KOPT-K1 (cell line): ENCODE measurements at regions not wholly inside any gene's neighbourhood (a gene's known extent, or its start where the extent isn't known, plus 50 kb on each side); places are given as distances from the start of the nearest gene placed in this dataset.

Experiments used
- H3K27ac ChIP-seq: fragments of 200-600 bp; sonication (generic); 2 replicates; pipeline ENCODE4 v1.5.1; 2016; ENCODE audit warnings: antibody characterized with exemption, mild to moderate bottlenecking, low read depth, low read length; ENCODE audit not compliant: poor library complexity, severe bottlenecking
- H3K36me3 ChIP-seq: fragments of 200-600 bp; sonication (generic); 2 replicates; pipeline ENCODE4 v1.5.1; 2017; ENCODE audit warnings: antibody characterized with exemption, mild to moderate bottlenecking, low read length, moderate library complexity; ENCODE audit not compliant: insufficient read depth
- H3K9me3 ChIP-seq: fragments of 200-600 bp; sonication (generic); 2 replicates; pipeline ENCODE4 v1.5.1; 2017; ENCODE audit warnings: antibody characterized with exemption, low read length, mild to moderate bottlenecking; ENCODE audit not compliant: insufficient read depth, poor library complexity, severe bottlenecking

- Histone ChIP-seq H3K36me3 (no peaks in the 10 kb centered on the region), H3K27ac (no peak overlapping the region), H3K9me3 (no peaks in the 10 kb centered on the region)
These were observed 107.6 kb upstream of the CPEB2 start for GRCh38 chr4:14894392-14895292.

- Histone ChIP-seq H3K9me3 (no peaks in the 10 kb centered on the region), H3K27ac (no peak overlapping the region)
These were observed 105.6 kb upstream of the CPEB2 start for GRCh38 chr4:14896656-14897175.

GRCh38 chr4:14897217-14897616 is 105.1 kb upstream of the CPEB2 start:
- Histone ChIP-seq H3K36me3 (no peaks in the 10 kb centered on the region), H3K27ac (no peak overlapping the region), H3K9me3 (no peaks in the 10 kb centered on the region)

More at GRCh38 chr4:14896656-14897175, 105.6 kb upstream of the CPEB2 start:
- no peaks in the 10 kb centered on the region for H3K36me3 ChIP-seq

- Histone ChIP-seq H3K9me3 (no peaks in the 10 kb centered on the region), H3K27ac (no peak overlapping the region), H3K36me3 (no peaks in the 10 kb centered on the region)
These were observed 103.3 kb upstream of the CPEB2 start for GRCh38 chr4:14898989-14899388.

GRCh38 chr4:14902342-14902741 is 99.9 kb upstream of the CPEB2 start:
- no peak overlapping the region for H3K27ac ChIP-seq
- H3K9me3 ChIP-seq: no peaks in the 10 kb centered on the region
- no peaks in the 10 kb centered on the region for H3K36me3 ChIP-seq

- Histone ChIP-seq H3K36me3 (no peaks in the 10 kb centered on the region), H3K9me3 (no peaks in the 10 kb centered on the region)
These were observed 99.0 kb upstream of the CPEB2 start for GRCh38 chr4:14903321-14903720.

GRCh38 chr4:14906805-14907204 is 95.5 kb upstream of the CPEB2 start:
- H3K9me3 ChIP-seq: no peaks in the 10 kb centered on the region
- no peak overlapping the region for H3K27ac ChIP-seq
- H3K36me3 ChIP-seq: no peaks in the 10 kb centered on the region

More at GRCh38 chr4:14903321-14903720, 99.0 kb upstream of the CPEB2 start:
- no peak overlapping the region for H3K27ac ChIP-seq

- no peaks in the 10 kb centered on the region for H3K36me3 ChIP-seq
- no peaks in the 10 kb centered on the region for H3K9me3 ChIP-seq
- H3K27ac ChIP-seq: no peak overlapping the region
These were observed 93.6 kb upstream of the CPEB2 start for GRCh38 chr4:14908635-14909034.

- Histone ChIP-seq H3K36me3 (no peaks in the 10 kb centered on the region), H3K9me3 (no peaks in the 10 kb centered on the region), H3K27ac (no peak overlapping the region)
These were observed 91.9 kb upstream of the CPEB2 start for GRCh38 chr4:14910411-14910810.

GRCh38 chr4:14912426-14912825 is 89.9 kb upstream of the CPEB2 start:
- no peak overlapping the region for H3K27ac ChIP-seq
- no peaks in the 10 kb centered on the region for H3K9me3 ChIP-seq
- H3K36me3 ChIP-seq: no peaks in the 10 kb centered on the region

- Histone ChIP-seq H3K9me3 (no peaks in the 10 kb centered on the region), H3K36me3 (no peaks in the 10 kb centered on the region), H3K27ac (no peak overlapping the region)
These were observed 87.3 kb upstream of the CPEB2 start for GRCh38 chr4:14915018-14915417.

GRCh38 chr4:14916554-14917297 is 85.6 kb upstream of the CPEB2 start:
- H3K36me3 ChIP-seq: no peaks in the 10 kb centered on the region
- H3K9me3 ChIP-seq: no peaks in the 10 kb centered on the region
- H3K27ac ChIP-seq: no peak overlapping the region

GRCh38 chr4:14917298-14917633 is 85.0 kb upstream of the CPEB2 start:
- Histone ChIP-seq H3K9me3 (no peaks in the 10 kb centered on the region), H3K36me3 (no peaks in the 10 kb centered on the region), H3K27ac (no peak overlapping the region)

- Histone ChIP-seq H3K9me3 (no peaks in the 10 kb centered on the region), H3K27ac (no peak overlapping the region), H3K36me3 (no peaks in the 10 kb centered on the region)
These were observed 83.9 kb upstream of the CPEB2 start for GRCh38 chr4:14918336-14918735.

GRCh38 chr4:14919785-14920184 is 82.5 kb upstream of the CPEB2 start:
- Histone ChIP-seq H3K36me3 (no peaks in the 10 kb centered on the region), H3K27ac (no peak overlapping the region), H3K9me3 (no peaks in the 10 kb centered on the region)
